Smooth muscle cell (in vitro differentiated cells): ENCODE measurements at regions not wholly inside any gene's neighbourhood (a gene's known extent, or its start where the extent isn't known, plus 50 kb on each side); places are given as distances from the start of the nearest gene placed in this dataset.
"Not testable (repeated sequence)": the region's sequence is repeated elsewhere in the genome, so short reads cannot be mapped to it uniquely, and the experiment has no call there.

ENCODE experiments used
- DNase-seq: peaks from one replicate; lab custom pipeline; 2025; ENCODE audit not compliant: unreplicated experiment; lab: John Stamatoyannopoulos, UW
- H2AFZ ChIP-seq: fragments of 200-600 bp; sonication (generic); 2 replicates; pipeline ENCODE4 v1.6.0; 2016; ENCODE audit warnings: antibody characterized with exemption, low read depth, mild to moderate bottlenecking
- H3F3A ChIP-seq: fragments of 200-600 bp; sonication (generic); 2 replicates; pipeline ENCODE4 v1.6.0; 2017; ENCODE audit warnings: antibody characterized with exemption, low read depth
- H3K27ac ChIP-seq: fragments of 200-600 bp; sonication (generic); 2 replicates; pipeline ENCODE4 v1.5.1; 2016; ENCODE audit warnings: low read depth, mild to moderate bottlenecking
- H3K27me3 ChIP-seq: fragments of 200-600 bp; sonication (generic); 2 replicates; pipeline ENCODE4 v1.6.1; 2016; ENCODE audit warnings: low read depth, mild to moderate bottlenecking
- H3K36me3 ChIP-seq: fragments of 200-600 bp; sonication (generic); 2 replicates; pipeline ENCODE4 v1.5.1; 2016; ENCODE audit warnings: low read depth
- H3K4me1 ChIP-seq: fragments of 200-600 bp; sonication (generic); 2 replicates; pipeline ENCODE4 v1.5.1; 2016; ENCODE audit warnings: low read depth
- H3K4me2 ChIP-seq: fragments of 200-600 bp; sonication (generic); 2 replicates; pipeline ENCODE4 v1.6.0; 2016; ENCODE audit warnings: mild to moderate bottlenecking
- H3K4me3 ChIP-seq: fragments of 200-600 bp; sonication (generic); 2 replicates; pipeline ENCODE4 v1.5.1; 2016; ENCODE audit warnings: mild to moderate bottlenecking
- H3K79me2 ChIP-seq: fragments of 200-600 bp; sonication (generic); 2 replicates; pipeline ENCODE4 v1.6.0; 2016; ENCODE audit warnings: low read depth, mild to moderate bottlenecking
- H3K9ac ChIP-seq: fragments of 200-600 bp; sonication (generic); 2 replicates; pipeline ENCODE4 v1.6.0; 2016; ENCODE audit warnings: low read depth
- H3K9me3 ChIP-seq: fragments of 200-600 bp; sonication (generic); replicated peaks from 2 replicates; pipeline ENCODE4 v1.5.1; 2016; ENCODE audit warnings: low read depth
- H4K20me1 ChIP-seq: fragments of 200-600 bp; sonication (generic); 2 replicates; pipeline ENCODE4 v1.6.0; 2016; ENCODE audit warnings: low read depth
- CTCF ChIP-seq: fragments of 200-600 bp; sonication (generic); IDR thresholded peaks from 2 replicates; pipeline ENCODE4 v1.5.1; 2017; ENCODE audit warnings: borderline replicate concordance, mild to moderate bottlenecking, antibody characterized with exemption; ENCODE audit not compliant: insufficient read depth, poor library complexity, severe bottlenecking
- WGBS: methylation state at CpG from one replicate; pipeline ENCODE4 v1.1.7; 2016; ENCODE audit warnings: low lambda C conversion rate; 5-methylcytosine and 5-hydroxymethylcytosine counted together

GRCh38 chr2:226540204-226540994 is 259.2 kb downstream of the IRS1 start:
- Histone ChIP-seq H3K27ac (no peak overlapping the region), H3K4me1 (no peaks in the 10 kb centered on the region), H3F3A (no peaks in the 10 kb centered on the region), H3K9ac (no peak overlapping the region), H3K27me3 (no peaks in the 10 kb centered on the region), H3K4me2 (no peak overlapping the region), H3K36me3 (no peaks in the 10 kb centered on the region), H3K4me3 (no peak overlapping the region), H3K9me3 (no peaks in the 10 kb centered on the region), H3K79me2 (no peaks in the 10 kb centered on the region), H2AFZ (no peak overlapping the region), H4K20me1 (no peaks in the 10 kb centered on the region)
- TF ChIP-seq CTCF = no peak
- DNase-seq = no peak
- WGBS = 93% methylated on average over 3 of the region's 3 CpGs

- TF ChIP-seq CTCF = no peak
- Histone ChIP-seq H3K4me3 (no peak overlapping the region), H3K27ac (no peak overlapping the region), H3K9me3 (no peaks in the 10 kb centered on the region), H2AFZ (no peak overlapping the region), H3F3A (no peaks in the 10 kb centered on the region), H3K36me3 (no peaks in the 10 kb centered on the region), H3K4me1 (no peaks in the 10 kb centered on the region), H3K4me2 (no peak overlapping the region), H4K20me1 (no peaks in the 10 kb centered on the region), H3K27me3 (no peaks in the 10 kb centered on the region), H3K9ac (no peak overlapping the region), H3K79me2 (no peaks in the 10 kb centered on the region)
- 91% methylated on average over 7 of the region's 7 CpGs for WGBS
- DNase-seq = no peak
Measured at GRCh38 chr2:226536410-226536809, 263.2 kb downstream of the IRS1 start.

- WGBS = 88% methylated on average over 4 of the region's 4 CpGs
- H3K27me3 ChIP-seq, H3K27ac ChIP-seq: not testable (repeated sequence)
Measured at GRCh38 chr2:226532976-226533375, 266.6 kb downstream of the IRS1 start.

GRCh38 chr2:226531061-226531810 is 268.4 kb downstream of the IRS1 start:
- DNase-seq = no peak
- H3K27ac ChIP-seq = no peak overlapping the region
- no peaks in the 10 kb centered on the region for H4K20me1 ChIP-seq
- no peaks in the 10 kb centered on the region for H3K36me3 ChIP-seq
- no peaks in the 10 kb centered on the region for H3F3A ChIP-seq
- no peak overlapping the region for H3K4me2 ChIP-seq
- 88% methylated on average over 12 of the region's 12 CpGs for WGBS
- H3K9ac ChIP-seq = no peak overlapping the region
- H3K79me2 ChIP-seq = no peaks in the 10 kb centered on the region
- no peak for TF ChIP-seq CTCF
- H2AFZ ChIP-seq = no peak overlapping the region
- no peaks in the 10 kb centered on the region for H3K27me3 ChIP-seq
- no peaks in the 10 kb centered on the region for H3K4me1 ChIP-seq
- H3K4me3 ChIP-seq = no peak overlapping the region
- H3K9me3 ChIP-seq = no peaks in the 10 kb centered on the region

More at GRCh38 chr2:226532976-226533375, 266.6 kb downstream of the IRS1 start:
- H3K9ac ChIP-seq, H3K79me2 ChIP-seq, H3K4me1 ChIP-seq, DNase-seq, H3K9me3 ChIP-seq, H3K4me2 ChIP-seq, H4K20me1 ChIP-seq, H2AFZ ChIP-seq, H3K4me3 ChIP-seq, H3F3A ChIP-seq, H3K36me3 ChIP-seq: not testable (repeated sequence)
